ENCODE measurements at regions not wholly inside any gene's neighbourhood (a gene's known extent, or its start where the extent isn't known, plus 50 kb on each side); places are given as distances from the start of the nearest gene placed in this dataset.

DNA sequence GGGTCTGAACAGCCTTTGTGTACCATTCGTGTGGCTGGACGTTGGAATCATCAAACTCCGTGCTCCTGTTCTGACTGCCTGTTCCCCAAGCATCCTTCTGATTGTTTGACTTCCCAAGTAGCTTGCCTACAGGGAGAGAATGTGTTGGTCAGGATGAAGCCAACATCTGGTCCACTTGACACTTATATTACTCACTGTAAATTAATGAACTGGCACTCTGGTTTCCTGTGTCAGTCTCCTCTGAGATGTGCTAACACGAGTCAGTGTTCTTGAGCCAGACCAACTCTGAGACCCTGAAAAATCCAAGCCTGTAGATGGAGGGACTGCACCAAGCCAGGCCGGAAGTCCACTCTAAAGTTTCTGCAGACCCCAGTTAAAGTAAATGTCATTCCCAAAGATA, 440.9 kb downstream of the ZNF516 start:
- TF ChIP-seq POLR2A (IDR thresholded peaks at IDR 0.05; ENCODE audit: low read depth): no peak
- TF ChIP-seq CTCF (IDR thresholded peaks at IDR 0.05): no peak
